Fibroblast of skin of scalp (primary cell): ENCODE measurements at regions not wholly inside any gene's neighbourhood (a gene's known extent, or its start where the extent isn't known, plus 50 kb on each side); places are given as distances from the start of the nearest gene placed in this dataset.

Source experiments
- DNase-seq: peaks from one replicate; pipeline ENCODE4 v3.0.0-alpha.2; 2013

GRCh38 chr4:30350288-30350687 is 369.9 kb upstream of the PCDH7 start:
- DNase-seq, result no peak

GRCh38 chr4:30354605-30355004 is 365.6 kb upstream of the PCDH7 start:
- DNase-seq, result no peak

- DNase-seq, result no peak
Measured at GRCh38 chr4:30362436-30362835, 357.7 kb upstream of the PCDH7 start.

- DNase-seq, result no peak
Measured at GRCh38 chr4:30370105-30370504, 350.1 kb upstream of the PCDH7 start.

- DNase-seq, result peak; percentile 52
Measured at GRCh38 chr4:30380404-30380998, 339.7 kb upstream of the PCDH7 start.

- DNase-seq, result no peak
Measured at GRCh38 chr4:30385650-30386049, 334.5 kb upstream of the PCDH7 start.

GRCh38 chr4:30386266-30386895 is 333.8 kb upstream of the PCDH7 start:
- DNase-seq, result peak; percentile 8

- no peak for DNase-seq
Measured at GRCh38 chr4:30395902-30396301, 324.3 kb upstream of the PCDH7 start.

- no peak for DNase-seq
Measured at GRCh38 chr4:30396772-30397475, 323.2 kb upstream of the PCDH7 start.

GRCh38 chr4:30399476-30399875 is 320.7 kb upstream of the PCDH7 start:
- DNase-seq, result no peak

GRCh38 chr4:30402276-30402675 is 317.9 kb upstream of the PCDH7 start:
- no peak for DNase-seq

- no peak for DNase-seq
Measured at GRCh38 chr4:30413915-30414314, 306.3 kb upstream of the PCDH7 start.

GRCh38 chr4:30416547-30416946 is 303.6 kb upstream of the PCDH7 start:
- DNase-seq, result no peak

- DNase-seq, result no peak
Measured at GRCh38 chr4:30427932-30428331, 292.2 kb upstream of the PCDH7 start.

- peak; percentile 70 for DNase-seq
Measured at GRCh38 chr4:30429813-30430761, 290.1 kb upstream of the PCDH7 start.

- DNase-seq, result no peak
Measured at GRCh38 chr4:30434656-30435055, 285.5 kb upstream of the PCDH7 start.

- no peak for DNase-seq
Measured at GRCh38 chr4:30436394-30436793, 283.8 kb upstream of the PCDH7 start.

- DNase-seq, result no peak
Measured at GRCh38 chr4:30437316-30437715, 282.9 kb upstream of the PCDH7 start.

- DNase-seq, result no peak
Measured at GRCh38 chr4:30443289-30443688, 276.9 kb upstream of the PCDH7 start.

GRCh38 chr4:30450474-30450873 is 269.7 kb upstream of the PCDH7 start:
- DNase-seq, result no peak

- DNase-seq, result no peak
Measured at GRCh38 chr4:30454504-30454903, 265.7 kb upstream of the PCDH7 start.

- DNase-seq, result no peak
Measured at GRCh38 chr4:30456716-30457115, 263.5 kb upstream of the PCDH7 start.

- no peak for DNase-seq
Measured at GRCh38 chr4:30460818-30461217, 259.4 kb upstream of the PCDH7 start.
